ENCODE measurements at regions not wholly inside any gene's neighbourhood (a gene's known extent, or its start where the extent isn't known, plus 50 kb on each side); places are given as distances from the start of the nearest gene placed in this dataset.

- TF ChIP-seq RREB1 (CRISPR knock-in tag; IDR thresholded peaks at IDR 0.05) (no peak), PHTF2 (CRISPR knock-in tag; IDR thresholded peaks at IDR 0.05) (no peak), THRAP3 (IDR thresholded peaks at IDR 0.05; ENCODE audit: borderline replicate concordance) (no peak), ZNF347 (CRISPR knock-in tag; IDR thresholded peaks at IDR 0.05; ENCODE audit: low read depth) (no peak), PPARD (CRISPR knock-in tag; IDR thresholded peaks at IDR 0.05) (no peak), MEF2D (tag; conservative IDR thresholded peaks at IDR 0.05; ENCODE audit: low read depth) (0 out of 2 replicates have a peak, but pooled peaks have one; percentile 31), ZNF79 (CRISPR knock-in tag; IDR thresholded peaks at IDR 0.05; ENCODE audit: low read depth) (no peak), KHSRP (IDR thresholded peaks at IDR 0.05) (no peak), NFYB (IDR thresholded peaks at IDR 0.05; ENCODE audit: extremely low read depth, insufficient read length) (no peak), MAZ (CRISPR knock-in tag; conservative IDR thresholded peaks at IDR 0.05 in 1 of 2, IDR thresholded peaks at IDR 0.05 in 1 of 2) (no peak), ZNF444 (CRISPR knock-in tag; IDR thresholded peaks at IDR 0.05) (no peak), CBFA2T2 (conservative IDR thresholded peaks at IDR 0.05) (no peak), ZNF785 (CRISPR knock-in tag; IDR thresholded peaks at IDR 0.05) (no peak), HBP1 (CRISPR knock-in tag; IDR thresholded peaks at IDR 0.05) (no peak), ZNF282 (CRISPR knock-in tag; IDR thresholded peaks at IDR 0.05) (no peak), ZNF224 (CRISPR knock-in tag; IDR thresholded peaks at IDR 0.05) (no peak), RB1 (IDR thresholded peaks at IDR 0.05; ENCODE audit: low read depth) (no peak), SMARCB1 (IDR thresholded peaks at IDR 0.05; ENCODE audit: insufficient read length, low read depth) (no peak), CTBP1 (IDR thresholded peaks at IDR 0.05; ENCODE audit: borderline replicate concordance) (0 out of 2 replicates have a peak, but pooled peaks have one; percentile 16)
- TF ChIP-seq, protein P1, sequence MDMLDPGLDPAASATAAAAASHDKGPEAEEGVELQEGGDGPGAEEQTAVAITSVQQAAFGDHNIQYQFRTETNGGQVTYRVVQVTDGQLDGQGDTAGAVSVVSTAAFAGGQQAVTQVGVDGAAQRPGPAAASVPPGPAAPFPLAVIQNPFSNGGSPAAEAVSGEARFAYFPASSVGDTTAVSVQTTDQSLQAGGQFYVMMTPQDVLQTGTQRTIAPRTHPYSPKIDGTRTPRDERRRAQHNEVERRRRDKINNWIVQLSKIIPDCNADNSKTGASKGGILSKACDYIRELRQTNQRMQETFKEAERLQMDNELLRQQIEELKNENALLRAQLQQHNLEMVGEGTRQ (CRISPR knock-in tag; IDR thresholded peaks at IDR 0.05): no peak
- TF ChIP-seq, protein P2, sequence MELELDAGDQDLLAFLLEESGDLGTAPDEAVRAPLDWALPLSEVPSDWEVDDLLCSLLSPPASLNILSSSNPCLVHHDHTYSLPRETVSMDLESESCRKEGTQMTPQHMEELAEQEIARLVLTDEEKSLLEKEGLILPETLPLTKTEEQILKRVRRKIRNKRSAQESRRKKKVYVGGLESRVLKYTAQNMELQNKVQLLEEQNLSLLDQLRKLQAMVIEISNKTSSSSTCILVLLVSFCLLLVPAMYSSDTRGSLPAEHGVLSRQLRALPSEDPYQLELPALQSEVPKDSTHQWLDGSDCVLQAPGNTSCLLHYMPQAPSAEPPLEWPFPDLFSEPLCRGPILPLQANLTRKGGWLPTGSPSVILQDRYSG (tag; conservative IDR thresholded peaks at IDR 0.05; ENCODE audit: low read depth): no peak
Observed at GRCh38 chr5:82421119-82421518, 143.0 kb upstream of the RPS23 start (continued).
